Ishikawa (cell line): ENCODE measurements at regions not wholly inside any gene's neighbourhood (a gene's known extent, or its start where the extent isn't known, plus 50 kb on each side); places are given as distances from the start of the nearest gene placed in this dataset.
A peak's percentile ranks its signal among the peaks of the same experiment; 100 is the strongest.

ENCODE experiments used
- CEBPB ChIP-seq: IDR thresholded peaks from 2 replicates; pipeline ENCODE4 v1.6.1; 2012
- EGR1 ChIP-seq: IDR thresholded peaks from 2 replicates; pipeline ENCODE4 v1.6.1; 2012
- EP300 ChIP-seq: IDR thresholded peaks from 2 replicates; pipeline ENCODE4 v1.6.1; 2012; ENCODE audit warnings: borderline replicate concordance
- FOXM1 ChIP-seq: IDR thresholded peaks from 2 replicates; pipeline ENCODE4 v1.6.1; 2012; ENCODE audit warnings: low read depth, borderline replicate concordance
- RAD21 ChIP-seq: IDR thresholded peaks from 2 replicates; pipeline ENCODE4 v1.6.1; 2012; ENCODE audit warnings: low read depth
- TAF1 ChIP-seq: IDR thresholded peaks from 2 replicates; pipeline ENCODE4 v1.6.1; 2012; ENCODE audit warnings: low read depth, mild to moderate bottlenecking
- TCF12 ChIP-seq: IDR thresholded peaks from 2 replicates; pipeline ENCODE4 v1.6.1; 2012; ENCODE audit warnings: low read depth
- YY1 ChIP-seq: IDR thresholded peaks from 2 replicates; pipeline ENCODE4 v1.6.1; 2012; ENCODE audit warnings: low read depth
- TF ChIP-seq, protein P1 (sequence below): IDR thresholded peaks from 2 replicates; pipeline ENCODE4 v1.6.1; 2012
- TF ChIP-seq, protein P2 (sequence below): IDR thresholded peaks from 2 replicates; pipeline ENCODE4 v1.6.1; 2012; ENCODE audit warnings: low read depth, mild to moderate bottlenecking
- TF ChIP-seq, protein P3 (sequence below): IDR thresholded peaks from 2 replicates; pipeline ENCODE4 v1.6.1; 2012

DNA sequence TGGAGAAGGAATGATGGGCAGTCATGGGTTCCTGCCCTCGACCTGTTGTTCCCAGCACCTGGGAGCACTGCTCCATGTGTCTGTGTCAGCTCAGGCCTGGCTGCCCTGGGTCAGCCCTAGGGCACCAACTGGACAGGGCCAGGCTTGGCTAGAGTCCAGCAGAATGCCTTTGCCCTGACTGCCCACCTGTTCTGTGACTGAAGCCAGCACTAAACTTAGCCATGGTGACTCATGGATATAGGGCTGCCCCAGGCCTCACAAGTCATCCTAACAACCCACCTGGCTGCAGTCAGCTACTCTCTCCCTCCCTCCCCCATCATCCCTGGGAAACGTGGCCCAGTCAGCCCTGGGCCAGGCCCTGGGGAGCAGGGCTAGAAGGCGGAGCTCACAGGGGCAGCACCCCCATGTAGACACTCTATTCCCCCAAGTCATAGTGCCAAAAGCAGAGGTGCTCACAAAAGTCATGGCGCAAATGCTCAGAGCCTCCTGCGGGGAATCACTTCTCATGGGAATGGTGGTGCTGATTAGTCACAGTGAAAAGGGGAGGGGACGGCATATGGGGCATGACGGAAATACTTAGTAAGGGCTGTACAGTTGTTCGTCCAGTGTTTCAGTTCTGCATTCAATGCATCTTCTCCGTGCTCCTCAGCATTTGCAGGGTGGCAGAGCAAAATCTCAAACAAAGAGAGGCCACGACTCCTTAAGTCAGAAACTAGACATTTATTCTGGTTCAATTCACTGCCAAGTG lies 52.0 kb upstream of the NTF3 start:
- TF ChIP-seq RAD21 (no peak), EGR1 (no peak), CEBPB (no peak), FOXM1 (no peak), TCF12 (peak; percentile 78), EP300 (no peak), YY1 (no peak), TAF1 (no peak)
- TF ChIP-seq, protein P1, sequence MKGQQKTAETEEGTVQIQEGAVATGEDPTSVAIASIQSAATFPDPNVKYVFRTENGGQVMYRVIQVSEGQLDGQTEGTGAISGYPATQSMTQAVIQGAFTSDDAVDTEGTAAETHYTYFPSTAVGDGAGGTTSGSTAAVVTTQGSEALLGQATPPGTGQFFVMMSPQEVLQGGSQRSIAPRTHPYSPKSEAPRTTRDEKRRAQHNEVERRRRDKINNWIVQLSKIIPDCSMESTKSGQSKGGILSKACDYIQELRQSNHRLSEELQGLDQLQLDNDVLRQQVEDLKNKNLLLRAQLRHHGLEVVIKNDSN: no peak
- TF ChIP-seq, protein P2, sequence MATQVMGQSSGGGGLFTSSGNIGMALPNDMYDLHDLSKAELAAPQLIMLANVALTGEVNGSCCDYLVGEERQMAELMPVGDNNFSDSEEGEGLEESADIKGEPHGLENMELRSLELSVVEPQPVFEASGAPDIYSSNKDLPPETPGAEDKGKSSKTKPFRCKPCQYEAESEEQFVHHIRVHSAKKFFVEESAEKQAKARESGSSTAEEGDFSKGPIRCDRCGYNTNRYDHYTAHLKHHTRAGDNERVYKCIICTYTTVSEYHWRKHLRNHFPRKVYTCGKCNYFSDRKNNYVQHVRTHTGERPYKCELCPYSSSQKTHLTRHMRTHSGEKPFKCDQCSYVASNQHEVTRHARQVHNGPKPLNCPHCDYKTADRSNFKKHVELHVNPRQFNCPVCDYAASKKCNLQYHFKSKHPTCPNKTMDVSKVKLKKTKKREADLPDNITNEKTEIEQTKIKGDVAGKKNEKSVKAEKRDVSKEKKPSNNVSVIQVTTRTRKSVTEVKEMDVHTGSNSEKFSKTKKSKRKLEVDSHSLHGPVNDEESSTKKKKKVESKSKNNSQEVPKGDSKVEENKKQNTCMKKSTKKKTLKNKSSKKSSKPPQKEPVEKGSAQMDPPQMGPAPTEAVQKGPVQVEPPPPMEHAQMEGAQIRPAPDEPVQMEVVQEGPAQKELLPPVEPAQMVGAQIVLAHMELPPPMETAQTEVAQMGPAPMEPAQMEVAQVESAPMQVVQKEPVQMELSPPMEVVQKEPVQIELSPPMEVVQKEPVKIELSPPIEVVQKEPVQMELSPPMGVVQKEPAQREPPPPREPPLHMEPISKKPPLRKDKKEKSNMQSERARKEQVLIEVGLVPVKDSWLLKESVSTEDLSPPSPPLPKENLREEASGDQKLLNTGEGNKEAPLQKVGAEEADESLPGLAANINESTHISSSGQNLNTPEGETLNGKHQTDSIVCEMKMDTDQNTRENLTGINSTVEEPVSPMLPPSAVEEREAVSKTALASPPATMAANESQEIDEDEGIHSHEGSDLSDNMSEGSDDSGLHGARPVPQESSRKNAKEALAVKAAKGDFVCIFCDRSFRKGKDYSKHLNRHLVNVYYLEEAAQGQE: peak; percentile 40; the same call in 1 of the 2 replicates
- TF ChIP-seq, protein P3, sequence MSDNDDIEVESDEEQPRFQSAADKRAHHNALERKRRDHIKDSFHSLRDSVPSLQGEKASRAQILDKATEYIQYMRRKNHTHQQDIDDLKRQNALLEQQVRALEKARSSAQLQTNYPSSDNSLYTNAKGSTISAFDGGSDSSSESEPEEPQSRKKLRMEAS: no peak
